ENCODE measurements at regions not wholly inside any gene's neighbourhood (a gene's known extent, or its start where the extent isn't known, plus 50 kb on each side); places are given as distances from the start of the nearest gene placed in this dataset.

GRCh38 chr19:28486926-28487325, 726.0 kb downstream of the UQCRFS1 start:
- no peak overlapping the region for H3K27ac ChIP-seq (ENCODE audit: low read length)
- no peak overlapping the region for H3K4me3 ChIP-seq (ENCODE audit: low read length)
- no peaks in the 10 kb centered on the region for H3K27me3 ChIP-seq (ENCODE audit: control insufficient read depth, insufficient read depth, low read length)
- H3K4me1 ChIP-seq (ENCODE audit: control insufficient read depth, insufficient read depth, low read length): no peaks in the 10 kb centered on the region
- H3K36me3 ChIP-seq (ENCODE audit: control insufficient read depth, insufficient read depth, low read length): no peaks in the 10 kb centered on the region
- no peak for DNase-seq (ENCODE audit: low read depth, low spot score)
- no peaks in the 10 kb centered on the region for H3K9me3 ChIP-seq (ENCODE audit: control insufficient read depth, insufficient read depth, low read length)

- Histone ChIP-seq H3K27ac (ENCODE audit: low read length) (no peak overlapping the region), H3K27me3 (ENCODE audit: control insufficient read depth, insufficient read depth, low read length) (no peaks in the 10 kb centered on the region), H3K4me3 (ENCODE audit: low read length) (no peak overlapping the region), H3K36me3 (ENCODE audit: control insufficient read depth, insufficient read depth, low read length) (no peaks in the 10 kb centered on the region), H3K4me1 (ENCODE audit: control insufficient read depth, insufficient read depth, low read length) (no peaks in the 10 kb centered on the region), H3K9me3 (ENCODE audit: control insufficient read depth, insufficient read depth, low read length) (no peaks in the 10 kb centered on the region)
- no CpG with 5 or more reads among the region's 3 CpGs for WGBS (ENCODE audit: insufficient coverage, insufficient read length)
- no peak for DNase-seq (ENCODE audit: low read depth, low spot score)
These were observed 726.5 kb downstream of the UQCRFS1 start for GRCh38 chr19:28486473-28486872.

- Histone ChIP-seq H3K36me3 (ENCODE audit: control insufficient read depth, insufficient read depth, low read length) (no peaks in the 10 kb centered on the region), H3K4me1 (ENCODE audit: control insufficient read depth, insufficient read depth, low read length) (no peaks in the 10 kb centered on the region), H3K27me3 (ENCODE audit: control insufficient read depth, insufficient read depth, low read length) (no peaks in the 10 kb centered on the region), H3K9me3 (ENCODE audit: control insufficient read depth, insufficient read depth, low read length) (no peaks in the 10 kb centered on the region), H3K4me3 (ENCODE audit: low read length) (no peak overlapping the region), H3K27ac (ENCODE audit: low read length) (no peak overlapping the region)
- no peak for DNase-seq (ENCODE audit: low read depth, low spot score)
- WGBS (ENCODE audit: insufficient coverage, insufficient read length): no CpG with 5 or more reads among the region's 9 CpGs
These were observed 727.7 kb downstream of the UQCRFS1 start for GRCh38 chr19:28485292-28485691.

- Histone ChIP-seq H3K36me3 (ENCODE audit: control insufficient read depth, insufficient read depth, low read length) (no peaks in the 10 kb centered on the region), H3K27me3 (ENCODE audit: control insufficient read depth, insufficient read depth, low read length) (no peaks in the 10 kb centered on the region), H3K27ac (ENCODE audit: low read length) (no peak overlapping the region), H3K4me3 (ENCODE audit: low read length) (no peak overlapping the region), H3K4me1 (ENCODE audit: control insufficient read depth, insufficient read depth, low read length) (no peaks in the 10 kb centered on the region), H3K9me3 (ENCODE audit: control insufficient read depth, insufficient read depth, low read length) (no peaks in the 10 kb centered on the region)
- no CpG with 5 or more reads among the region's 3 CpGs for WGBS (ENCODE audit: insufficient coverage, insufficient read length)
- DNase-seq (ENCODE audit: low read depth, low spot score): no peak
These were observed 729.8 kb downstream of the UQCRFS1 start for GRCh38 chr19:28483197-28483596.

GRCh38 chr19:28482221-28482620, 730.7 kb downstream of the UQCRFS1 start:
- H3K36me3 ChIP-seq (ENCODE audit: control insufficient read depth, insufficient read depth, low read length): no peaks in the 10 kb centered on the region
- DNase-seq (ENCODE audit: low read depth, low spot score): no peak
- WGBS (ENCODE audit: insufficient coverage, insufficient read length): no CpG with 5 or more reads among the region's 3 CpGs
- no peaks in the 10 kb centered on the region for H3K4me1 ChIP-seq (ENCODE audit: control insufficient read depth, insufficient read depth, low read length)
- H3K27me3 ChIP-seq (ENCODE audit: control insufficient read depth, insufficient read depth, low read length): no peaks in the 10 kb centered on the region
- H3K27ac ChIP-seq (ENCODE audit: low read length): no peak overlapping the region
- H3K9me3 ChIP-seq (ENCODE audit: control insufficient read depth, insufficient read depth, low read length): no peaks in the 10 kb centered on the region
- no peak overlapping the region for H3K4me3 ChIP-seq (ENCODE audit: low read length)

- H3K4me1 ChIP-seq (ENCODE audit: control insufficient read depth, insufficient read depth, low read length): no peaks in the 10 kb centered on the region
- WGBS (ENCODE audit: insufficient coverage, insufficient read length): no CpG with 5 or more reads among the region's 1 CpG
- H3K27ac ChIP-seq (ENCODE audit: low read length): no peak overlapping the region
- H3K9me3 ChIP-seq (ENCODE audit: control insufficient read depth, insufficient read depth, low read length): no peaks in the 10 kb centered on the region
- H3K36me3 ChIP-seq (ENCODE audit: control insufficient read depth, insufficient read depth, low read length): no peaks in the 10 kb centered on the region
- no peaks in the 10 kb centered on the region for H3K27me3 ChIP-seq (ENCODE audit: control insufficient read depth, insufficient read depth, low read length)
- no peak overlapping the region for H3K4me3 ChIP-seq (ENCODE audit: low read length)
- DNase-seq (ENCODE audit: low read depth, low spot score): no peak
These were observed 731.3 kb downstream of the UQCRFS1 start for GRCh38 chr19:28481674-28482073.

GRCh38 chr19:28475525-28475924, 737.4 kb downstream of the UQCRFS1 start:
- DNase-seq (ENCODE audit: low read depth, low spot score): no peak
- H3K4me3 ChIP-seq (ENCODE audit: low read length): no peak overlapping the region
- no peaks in the 10 kb centered on the region for H3K36me3 ChIP-seq (ENCODE audit: control insufficient read depth, insufficient read depth, low read length)
- no peaks in the 10 kb centered on the region for H3K27me3 ChIP-seq (ENCODE audit: control insufficient read depth, insufficient read depth, low read length)
- no peaks in the 10 kb centered on the region for H3K9me3 ChIP-seq (ENCODE audit: control insufficient read depth, insufficient read depth, low read length)
- no CpG with 5 or more reads among the region's 5 CpGs for WGBS (ENCODE audit: insufficient coverage, insufficient read length)
- no peaks in the 10 kb centered on the region for H3K4me1 ChIP-seq (ENCODE audit: control insufficient read depth, insufficient read depth, low read length)
- no peak overlapping the region for H3K27ac ChIP-seq (ENCODE audit: low read length)

- H3K4me3 ChIP-seq (ENCODE audit: low read length): no peak overlapping the region
- H3K4me1 ChIP-seq (ENCODE audit: control insufficient read depth, insufficient read depth, low read length): no peaks in the 10 kb centered on the region
- DNase-seq (ENCODE audit: low read depth, low spot score): no peak
- no peaks in the 10 kb centered on the region for H3K36me3 ChIP-seq (ENCODE audit: control insufficient read depth, insufficient read depth, low read length)
- WGBS (ENCODE audit: insufficient coverage, insufficient read length): no CpG with 5 or more reads among the region's 7 CpGs
- no peak overlapping the region for H3K27ac ChIP-seq (ENCODE audit: low read length)
- no peaks in the 10 kb centered on the region for H3K9me3 ChIP-seq (ENCODE audit: control insufficient read depth, insufficient read depth, low read length)
- no peaks in the 10 kb centered on the region for H3K27me3 ChIP-seq (ENCODE audit: control insufficient read depth, insufficient read depth, low read length)
These were observed 740.1 kb downstream of the UQCRFS1 start for GRCh38 chr19:28472843-28473242.

GRCh38 chr19:28471731-28472510, 741.0 kb downstream of the UQCRFS1 start:
- H3K27me3 ChIP-seq (ENCODE audit: control insufficient read depth, insufficient read depth, low read length): no peaks in the 10 kb centered on the region
- no peaks in the 10 kb centered on the region for H3K4me1 ChIP-seq (ENCODE audit: control insufficient read depth, insufficient read depth, low read length)
- no peak overlapping the region for H3K27ac ChIP-seq (ENCODE audit: low read length)
- no peaks in the 10 kb centered on the region for H3K36me3 ChIP-seq (ENCODE audit: control insufficient read depth, insufficient read depth, low read length)
- no peaks in the 10 kb centered on the region for H3K9me3 ChIP-seq (ENCODE audit: control insufficient read depth, insufficient read depth, low read length)
- no peak for DNase-seq (ENCODE audit: low read depth, low spot score)
- no CpG with 5 or more reads among the region's 7 CpGs for WGBS (ENCODE audit: insufficient coverage, insufficient read length)
- H3K4me3 ChIP-seq (ENCODE audit: low read length): no peak overlapping the region

- Histone ChIP-seq H3K9me3 (ENCODE audit: control insufficient read depth, insufficient read depth, low read length) (no peaks in the 10 kb centered on the region), H3K4me3 (ENCODE audit: low read length) (no peak overlapping the region), H3K4me1 (ENCODE audit: control insufficient read depth, insufficient read depth, low read length) (no peaks in the 10 kb centered on the region), H3K27me3 (ENCODE audit: control insufficient read depth, insufficient read depth, low read length) (no peaks in the 10 kb centered on the region), H3K36me3 (ENCODE audit: control insufficient read depth, insufficient read depth, low read length) (no peaks in the 10 kb centered on the region), H3K27ac (ENCODE audit: low read length) (no peak overlapping the region)
- WGBS (ENCODE audit: insufficient coverage, insufficient read length): no CpG with 5 or more reads among the region's 7 CpGs
- no peak for DNase-seq (ENCODE audit: low read depth, low spot score)
These were observed 743.4 kb downstream of the UQCRFS1 start for GRCh38 chr19:28469544-28469943.

Measured in iPS DF 6.9 (cell line).